Osteoblast (primary cell): ENCODE measurements at regions not wholly inside any gene's neighbourhood (a gene's known extent, or its start where the extent isn't known, plus 50 kb on each side); places are given as distances from the start of the nearest gene placed in this dataset.

ENCODE experiments used
- DNase-seq: peaks from one replicate; pipeline ENCODE4 v3.0.0; 2011; ENCODE audit warnings: low spot score, mixed read lengths; ENCODE audit not compliant: insufficient read length; ENCODE audit errors: missing footprints
- H2AFZ ChIP-seq: 2 replicates; pipeline ENCODE4 v1.6.0; 2011; ENCODE audit warnings: mild to moderate bottlenecking, low read length
- H3K27ac ChIP-seq: 2 replicates; pipeline ENCODE4 v1.5.1; 2011; ENCODE audit warnings: mild to moderate bottlenecking, low read depth, low read length, moderate library complexity
- H3K27me3 ChIP-seq: 2 replicates; pipeline ENCODE4 v1.6.0; 2012; ENCODE audit warnings: mild to moderate bottlenecking, control low read depth, inconsistent platforms, low read length, moderate library complexity; ENCODE audit not compliant: insufficient read depth
- H3K36me3 ChIP-seq: 2 replicates; pipeline ENCODE4 v1.5.1; 2011; ENCODE audit warnings: mild to moderate bottlenecking, low read length, control low read depth, moderate library complexity; ENCODE audit not compliant: insufficient read depth
- H3K4me1 ChIP-seq: 2 replicates; pipeline ENCODE4 v1.5.1; 2011; ENCODE audit warnings: mild to moderate bottlenecking, low read length, control low read depth, moderate library complexity; ENCODE audit not compliant: insufficient read depth
- H3K4me2 ChIP-seq: 2 replicates; pipeline ENCODE4 v1.6.0; 2011; ENCODE audit warnings: mild to moderate bottlenecking, low read length; ENCODE audit not compliant: insufficient read depth
- H3K4me3 ChIP-seq: fragments of 200-600 bp; sonication (generic); 3 replicates; pipeline ENCODE4 v1.5.1; 2012; ENCODE audit warnings: mild to moderate bottlenecking, low read length, inconsistent platforms; ENCODE audit not compliant: insufficient read depth
- H3K79me2 ChIP-seq: 2 replicates; pipeline ENCODE4 v1.6.0; 2012; ENCODE audit warnings: mild to moderate bottlenecking, low read length, control low read depth, inconsistent platforms; ENCODE audit not compliant: insufficient read depth
- H3K9me3 ChIP-seq: 2 replicates; pipeline ENCODE4 v1.5.1; 2011; ENCODE audit warnings: low read depth, low read length, control low read depth
- H4K20me1 ChIP-seq: 2 replicates; pipeline ENCODE4 v1.6.0; 2012; ENCODE audit warnings: mild to moderate bottlenecking, low read length, control low read depth; ENCODE audit not compliant: insufficient read depth
- CTCF ChIP-seq: IDR thresholded peaks from 2 replicates; pipeline ENCODE4 v1.5.1; 2011; ENCODE audit warnings: mild to moderate bottlenecking, low read depth, low read length, moderate library complexity; ENCODE audit errors: extremely low read depth

GRCh38 chr13:39810091-39810877, 154.8 kb downstream of the COG6 start:
- Histone ChIP-seq H3K27ac (no peak overlapping the region), H3K27me3 (no peaks in the 10 kb centered on the region), H3K9me3 (no peaks in the 10 kb centered on the region), H3K36me3 (no peaks in the 10 kb centered on the region), H3K79me2 (no peaks in the 10 kb centered on the region), H3K4me3 (no peak overlapping the region), H4K20me1 (no peaks in the 10 kb centered on the region), H2AFZ (no peak overlapping the region), H3K4me1 (no peaks in the 10 kb centered on the region), H3K4me2 (no peak overlapping the region)
- no peak for TF ChIP-seq CTCF
- no peak for DNase-seq

- no peak for TF ChIP-seq CTCF
- Histone ChIP-seq H3K27ac (no peak overlapping the region), H3K36me3 (no peaks in the 10 kb centered on the region), H3K9me3 (no peaks in the 10 kb centered on the region), H3K79me2 (no peaks in the 10 kb centered on the region), H2AFZ (no peak overlapping the region), H3K27me3 (no peaks in the 10 kb centered on the region), H4K20me1 (no peaks in the 10 kb centered on the region), H3K4me1 (no peaks in the 10 kb centered on the region), H3K4me3 (no peak overlapping the region), H3K4me2 (no peak overlapping the region)
- DNase-seq: no peak
Measured at GRCh38 chr13:39811051-39811450, 155.6 kb downstream of the COG6 start.

GRCh38 chr13:39811696-39812095, 156.2 kb downstream of the COG6 start:
- Histone ChIP-seq H3K79me2 (no peaks in the 10 kb centered on the region), H3K4me3 (no peak overlapping the region), H4K20me1 (no peaks in the 10 kb centered on the region), H3K27ac (no peak overlapping the region), H3K9me3 (no peaks in the 10 kb centered on the region), H3K4me2 (no peak overlapping the region), H2AFZ (no peak overlapping the region), H3K4me1 (no peaks in the 10 kb centered on the region), H3K27me3 (no peaks in the 10 kb centered on the region), H3K36me3 (no peaks in the 10 kb centered on the region)
- no peak for TF ChIP-seq CTCF
- no peak for DNase-seq

- peak overlapping the region; percentile 9 for H2AFZ ChIP-seq
- no peak for DNase-seq
- TF ChIP-seq CTCF: peak; percentile 32
Measured at GRCh38 chr13:39815345-39816111, 160.1 kb downstream of the COG6 start.

More at GRCh38 chr13:39815345-39816111, 160.1 kb downstream of the COG6 start:
- H3K79me2 ChIP-seq: no peaks in the 10 kb centered on the region
- no peaks in the 10 kb centered on the region for H3K27me3 ChIP-seq
- no peak overlapping the region for H3K4me2 ChIP-seq
- H3K4me1 ChIP-seq: no peaks in the 10 kb centered on the region
- no peak overlapping the region for H3K27ac ChIP-seq
- H3K9me3 ChIP-seq: no peaks in the 10 kb centered on the region
- H3K4me3 ChIP-seq: no peak overlapping the region
- no peaks in the 10 kb centered on the region for H3K36me3 ChIP-seq
- H4K20me1 ChIP-seq: no peaks in the 10 kb centered on the region
